HEK293 (cell line): ENCODE measurements at regions not wholly inside any gene's neighbourhood (a gene's known extent, or its start where the extent isn't known, plus 50 kb on each side); places are given as distances from the start of the nearest gene placed in this dataset.
A peak's percentile ranks its signal among the peaks of the same experiment; 100 is the strongest.

ENCODE experiments used
- CTCF ChIA-PET: fragments of 350-600 bp; formaldehyde crosslinking; extraction: SDS; loops from one replicate; lab custom pipeline; 2021; ENCODE audit warnings: antibody characterized with exemption; lab: Yijun Ruan, JAX
- POLR2A ChIA-PET: fragments of 300-600 bp; formaldehyde crosslinking; extraction: SDS; loops from one replicate; lab custom pipeline; 2020; ENCODE audit warnings: antibody characterized with exemption, inconsistent platforms; lab: Yijun Ruan, JAX
- H3K27ac ChIP-seq: fragments of 200-500 bp; sonication (Bioruptor generic); 2 replicates; pipeline ENCODE4 v1.5.1; 2014; ENCODE audit warnings: low read depth, low read length, control low read depth, inconsistent platforms; ENCODE audit errors: extremely low read depth
- H3K36me3 ChIP-seq, 2 experiments: fragments of 200-500 bp in 1 of 2; sonication (Bioruptor generic) in 1 of 2; 1 replicate in 1 of 2; 2 replicates in 1 of 2; pipeline ENCODE4 v1.5.1; 2014 to 2017; ENCODE audit warnings: inconsistent platforms in 2 of 2, low read length in 2 of 2; ENCODE audit not compliant: control insufficient read depth in 2 of 2, insufficient read depth in 1 of 2
- H3K4me1 ChIP-seq: fragments of 200-500 bp; sonication (Bioruptor generic); 2 replicates; pipeline ENCODE4 v1.5.1; 2014; ENCODE audit warnings: mild to moderate bottlenecking, low read length, inconsistent platforms; ENCODE audit not compliant: control insufficient read depth, insufficient read depth
- H3K4me3 ChIP-seq: 2 replicates; pipeline ENCODE4 v1.5.1; 2011; ENCODE audit warnings: low read depth, mild to moderate bottlenecking, control low read depth, low read length, moderate library complexity
- H3K9me3 ChIP-seq: fragments of 200-500 bp; sonication (Bioruptor generic); 2 replicates; pipeline ENCODE4 v1.5.1; 2014; ENCODE audit warnings: low read depth, low read length, inconsistent platforms; ENCODE audit not compliant: control insufficient read depth, insufficient read depth
- BCL11A ChIP-seq: fragments of 450-650 bp; formaldehyde crosslinking; IDR thresholded peaks from 2 replicates; pipeline ENCODE4 v1.5.1; 2016; ENCODE audit warnings: low read depth, missing biosample characterization, missing genetic modification characterization
- BCL11B ChIP-seq: fragments of 450-650 bp; formaldehyde crosslinking; IDR thresholded peaks from 2 replicates; pipeline ENCODE4 v1.5.1; 2016; ENCODE audit warnings: low read depth, missing biosample characterization, missing genetic modification characterization
- FEZF1 ChIP-seq: fragments of 450-650 bp; formaldehyde crosslinking; IDR thresholded peaks from 2 replicates; pipeline ENCODE4 v1.5.1; 2016; ENCODE audit warnings: missing biosample characterization, missing genetic modification characterization
- GLIS1 ChIP-seq: fragments of 450-650 bp; formaldehyde crosslinking; IDR thresholded peaks from 2 replicates; pipeline ENCODE4 v1.5.1; 2016; ENCODE audit warnings: missing biosample characterization, missing genetic modification characterization
- HOXA7 ChIP-seq: sonication (generic); formaldehyde crosslinking; IDR thresholded peaks from 2 replicates; pipeline ENCODE4 v1.8.1; 2022; ENCODE audit warnings: missing genetic modification reagents, borderline replicate concordance
- KLF16 ChIP-seq: fragments of 450-650 bp; formaldehyde crosslinking; IDR thresholded peaks from 2 replicates; pipeline ENCODE4 v1.5.1; 2017; ENCODE audit warnings: missing biosample characterization, missing genetic modification characterization
- OVOL3 ChIP-seq: fragments of 450-650 bp; formaldehyde crosslinking; IDR thresholded peaks from 2 replicates; pipeline ENCODE4 v1.5.1; 2016; ENCODE audit warnings: missing biosample characterization, missing genetic modification characterization
- PATZ1 ChIP-seq: fragments of 450-650 bp; formaldehyde crosslinking; IDR thresholded peaks from 2 replicates; pipeline ENCODE4 v1.5.1; 2016; ENCODE audit warnings: missing biosample characterization, missing genetic modification characterization
- RBAK ChIP-seq: fragments of 450-650 bp; formaldehyde crosslinking; IDR thresholded peaks from 2 replicates; pipeline ENCODE4 v1.5.1; 2016; ENCODE audit warnings: missing biosample characterization, missing genetic modification characterization
- TCF7L2 ChIP-seq: IDR thresholded peaks from 2 replicates; pipeline ENCODE4 v1.6.1; 2011; ENCODE audit warnings: low read depth, mild to moderate bottlenecking, inconsistent platforms, low read length, moderate library complexity, borderline replicate concordance
- ZBTB17 ChIP-seq: fragments of 450-650 bp; formaldehyde crosslinking; IDR thresholded peaks from 2 replicates; pipeline ENCODE4 v1.5.1; 2016; ENCODE audit warnings: missing biosample characterization, missing genetic modification characterization
- ZBTB26 ChIP-seq: fragments of 450-650 bp; formaldehyde crosslinking; optimal IDR thresholded peaks from 2 replicates; pipeline ENCODE3; 2016; ENCODE audit warnings: missing biosample characterization, mild to moderate bottlenecking, missing genetic modification characterization
- ZBTB44 ChIP-seq: fragments of 450-650 bp; IDR thresholded peaks from 2 replicates; pipeline ENCODE4 v1.5.1; 2018; ENCODE audit warnings: missing biosample characterization, mild to moderate bottlenecking, missing genetic modification characterization
- ZBTB6 ChIP-seq: fragments of 450-650 bp; formaldehyde crosslinking; IDR thresholded peaks from 2 replicates; pipeline ENCODE4 v1.5.1; 2017; ENCODE audit warnings: missing biosample characterization, missing genetic modification characterization
- ZIC2 ChIP-seq: fragments of 450-650 bp; formaldehyde crosslinking; IDR thresholded peaks from 2 replicates; pipeline ENCODE4 v1.5.1; 2016; ENCODE audit warnings: missing biosample characterization, missing genetic modification characterization
- ZNF2 ChIP-seq: fragments of 450-650 bp; formaldehyde crosslinking; IDR thresholded peaks from 2 replicates; pipeline ENCODE4 v1.5.1; 2016; ENCODE audit warnings: missing biosample characterization, missing genetic modification characterization
- ZNF341 ChIP-seq: fragments of 450-650 bp; formaldehyde crosslinking; IDR thresholded peaks from 2 replicates; pipeline ENCODE4; 2016; ENCODE audit warnings: low read depth, missing biosample characterization, missing genetic modification characterization
- ZNF394 ChIP-seq: fragments of 450-650 bp; formaldehyde crosslinking; IDR thresholded peaks from 2 replicates; pipeline ENCODE4 v1.5.1; 2016; ENCODE audit warnings: missing biosample characterization, missing genetic modification characterization, mild to moderate bottlenecking, moderate library complexity, borderline replicate concordance
- ZNF404 ChIP-seq: fragments of 450-650 bp; formaldehyde crosslinking; IDR thresholded peaks from 2 replicates; pipeline ENCODE4 v1.5.1; 2017; ENCODE audit warnings: missing biosample characterization, missing genetic modification characterization
- ZNF416 ChIP-seq: fragments of 450-650 bp; formaldehyde crosslinking; IDR thresholded peaks from 2 replicates; pipeline ENCODE4 v1.5.1; 2016; ENCODE audit warnings: missing biosample characterization, missing genetic modification characterization
- ZNF585B ChIP-seq: fragments of 450-650 bp; formaldehyde crosslinking; IDR thresholded peaks from 2 replicates; pipeline ENCODE4 v1.5.1; 2016; ENCODE audit warnings: missing biosample characterization, missing genetic modification characterization
- ZNF624 ChIP-seq: fragments of 450-650 bp; formaldehyde crosslinking; IDR thresholded peaks from 2 replicates; pipeline ENCODE4 v1.5.1; 2017; ENCODE audit warnings: missing biosample characterization, missing genetic modification characterization
- ZNF626 ChIP-seq: fragments of 450-650 bp; sonication (Bioruptor Pico); formaldehyde crosslinking; IDR thresholded peaks from 2 replicates; pipeline ENCODE4 v1.5.1; 2018; ENCODE audit warnings: missing biosample characterization, missing genetic modification characterization, inconsistent platforms
- ZNF677 ChIP-seq: fragments of 450-650 bp; IDR thresholded peaks from 2 replicates; pipeline ENCODE4 v1.5.0; 2018; ENCODE audit warnings: missing biosample characterization, mild to moderate bottlenecking, missing genetic modification characterization, moderate library complexity
- ZNF704 ChIP-seq: fragments of 450-650 bp; formaldehyde crosslinking; IDR thresholded peaks from 2 replicates; pipeline ENCODE4 v1.5.1; 2016; ENCODE audit warnings: missing biosample characterization, missing genetic modification characterization
- ZNF76 ChIP-seq: fragments of 450-650 bp; formaldehyde crosslinking; IDR thresholded peaks from 2 replicates; pipeline ENCODE4; 2016; ENCODE audit warnings: low read depth, missing biosample characterization, missing genetic modification characterization, borderline replicate concordance
- ZNF843 ChIP-seq: fragments of 450-650 bp; formaldehyde crosslinking; IDR thresholded peaks from 2 replicates; pipeline ENCODE4 v1.5.1; 2016; ENCODE audit warnings: missing biosample characterization, missing genetic modification characterization
- ZSCAN5A ChIP-seq: fragments of 450-650 bp; formaldehyde crosslinking; IDR thresholded peaks from 2 replicates; pipeline ENCODE4 v1.5.1; 2016; ENCODE audit warnings: missing biosample characterization, missing genetic modification characterization
- ZXDB ChIP-seq: fragments of 450-650 bp; formaldehyde crosslinking; IDR thresholded peaks from 2 replicates; pipeline ENCODE4 v1.5.1; 2016; ENCODE audit warnings: missing biosample characterization, missing genetic modification characterization

- no peak for TF ChIP-seq ZNF704
- no peak for TF ChIP-seq ZNF404
- no peak for TF ChIP-seq ZSCAN5A
- TF ChIP-seq PATZ1 = no peak
- peak; percentile 80 for TF ChIP-seq FEZF1 (tag by site-specific recombination)
- no peak for TF ChIP-seq ZNF2 (tag by site-specific recombination)
- 0 out of 2 replicates have a peak, but pooled peaks have one; percentile 43 for TF ChIP-seq BCL11A (tag by site-specific recombination)
- 0 out of 2 replicates have a peak, but pooled peaks have one; percentile 19 for TF ChIP-seq ZIC2 (tag by site-specific recombination)
- TF ChIP-seq BCL11B (tag by site-specific recombination) = no peak
- peak; percentile 77; the same call in 1 of the 2 replicates for TF ChIP-seq TCF7L2
- no peak for TF ChIP-seq ZNF76
- no peak for TF ChIP-seq HOXA7 (CRISPR knock-in tag)
- TF ChIP-seq ZNF677 = no peak
- peak; percentile 68 for TF ChIP-seq ZNF843 (tag by site-specific recombination)
- TF ChIP-seq ZBTB44 (tag by site-specific recombination) = peak; percentile 99
- TF ChIP-seq OVOL3 = peak; percentile 44; the same call in 1 of the 2 replicates
- no peak for TF ChIP-seq ZNF626
Measured at GRCh38 chr3:59660852-59661625, 611.2 kb upstream of the CFAP20DC start (continued).

GRCh38 chr3:59660376-59660775 is 610.6 kb upstream of the CFAP20DC start:
- Histone ChIP-seq H3K4me1 (peaks cover 7% of the 10 kb centered on the region; the same call in 1 of the 2 replicates), H3K27ac (no peak overlapping the region), H3K9me3 (no peaks in the 10 kb centered on the region), H3K36me3 (no peaks in the 10 kb centered on the region), H3K4me3 (no peak overlapping the region)
- CTCF ChIA-PET = no interaction called here
- POLR2A ChIA-PET = no interaction called here
- TF ChIP-seq GLIS1 (tag by site-specific recombination) (no peak), ZNF341 (tag by site-specific recombination) (no peak), RBAK (tag by site-specific recombination) (no peak), ZNF416 (tag by site-specific recombination) (no peak), ZXDB (tag by site-specific recombination) (no peak), ZNF624 (no peak), ZBTB6 (tag by site-specific recombination) (no peak), ZBTB26 (no peak), ZNF585B (tag by site-specific recombination) (no peak), ZBTB17 (tag by site-specific recombination) (no peak), ZNF394 (tag by site-specific recombination) (no peak), KLF16 (tag by site-specific recombination) (no peak)
